HepG2 (cell line): ENCODE measurements at regions not wholly inside any gene's neighbourhood (a gene's known extent, or its start where the extent isn't known, plus 50 kb on each side); places are given as distances from the start of the nearest gene placed in this dataset.

Experiments
- CREB1 ChIP-seq, 2 experiments: fragments of 450-650 bp in 1 of 2; IDR thresholded peaks; 2 replicates each; pipeline ENCODE4 v1.6.1; 2016 to 2017; ENCODE audit warnings: control low read depth in 1 of 2, mild to moderate bottlenecking in 1 of 2, missing compliant biosample characterization in 1 of 2, missing genetic modification characterization in 1 of 2
- U2AF1 ChIP-seq: fragments of 200-400 bp; formaldehyde crosslinking; optimal IDR thresholded peaks from 2 replicates; pipeline ENCODE3; 2017; ENCODE audit warnings: mild to moderate bottlenecking, low read depth, low read length

DNA sequence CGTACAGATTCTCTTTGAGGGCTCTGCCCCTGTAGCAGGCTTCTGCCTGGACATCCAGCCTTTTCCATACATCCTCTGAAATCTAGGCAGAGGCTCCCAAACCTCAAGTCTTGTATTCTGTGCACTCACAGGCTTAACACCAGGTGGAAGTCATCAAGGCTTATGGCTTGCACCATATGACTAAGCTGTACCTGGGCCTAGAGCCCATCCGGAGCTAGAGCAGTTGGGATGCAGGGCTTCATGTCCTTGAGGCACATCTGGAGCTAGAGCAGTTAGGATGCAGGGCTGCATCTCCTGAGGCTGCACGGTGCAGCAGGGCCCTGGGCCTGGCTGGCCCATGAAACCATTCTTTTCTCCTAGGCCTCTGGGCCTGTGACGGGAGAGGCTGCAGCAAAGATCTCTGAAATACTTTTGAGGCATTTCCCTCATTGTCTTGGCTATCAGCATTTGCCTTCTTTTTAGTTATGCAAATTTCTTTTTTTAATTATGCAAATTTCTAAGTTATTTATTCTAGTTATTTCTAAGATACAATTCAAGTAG is 98.7 kb downstream of the CD24 start:
- TF ChIP-seq CREB1 (IDR thresholded peaks at IDR 0.05) (no peak), CREB1 (CRISPR knock-in tag; IDR thresholded peaks at IDR 0.05) (no peak), U2AF1 (no peak)
